GM23248 (cell line): ENCODE measurements at regions not wholly inside any gene's neighbourhood (a gene's known extent, or its start where the extent isn't known, plus 50 kb on each side); places are given as distances from the start of the nearest gene placed in this dataset.

Source experiments
- DNase-seq: peaks from one replicate; pipeline ENCODE4 v3.0.0-alpha.2; 2015
- H2AFZ ChIP-seq: fragments of 200-600 bp; sonication (generic); 2 replicates; pipeline ENCODE4 v1.6.1; 2016; ENCODE audit warnings: antibody characterized with exemption
- H3F3A ChIP-seq: fragments of 200-600 bp; sonication (generic); 2 replicates; pipeline ENCODE4 v1.6.1; 2016; ENCODE audit warnings: mild to moderate bottlenecking, antibody characterized with exemption, mixed run types; ENCODE audit not compliant: insufficient read depth
- H3K27ac ChIP-seq: fragments of 200-600 bp; sonication (generic); 2 replicates; pipeline ENCODE4 v1.5.1; 2016; ENCODE audit warnings: mild to moderate bottlenecking
- H3K27me3 ChIP-seq: fragments of 200-600 bp; sonication (generic); replicated peaks from 2 replicates; pipeline ENCODE4 v1.6.1; 2016; ENCODE audit warnings: mild to moderate bottlenecking; ENCODE audit not compliant: insufficient read depth
- H3K36me3 ChIP-seq: fragments of 200-600 bp; sonication (generic); 2 replicates; pipeline ENCODE4 v1.6.1; 2016; ENCODE audit warnings: low read depth, mild to moderate bottlenecking
- H3K4me1 ChIP-seq: fragments of 200-600 bp; sonication (generic); 2 replicates; pipeline ENCODE4 v1.6.1; 2016; ENCODE audit warnings: mild to moderate bottlenecking; ENCODE audit not compliant: insufficient read depth
- H3K4me2 ChIP-seq: fragments of 200-600 bp; sonication (generic); one replicate; pipeline ENCODE4 v1.6.1; 2016; ENCODE audit warnings: mild to moderate bottlenecking; ENCODE audit not compliant: unreplicated experiment
- H3K4me3 ChIP-seq: fragments of 200-600 bp; sonication (generic); 2 replicates; pipeline ENCODE4 v1.5.1; 2016; ENCODE audit warnings: mild to moderate bottlenecking
- H3K79me2 ChIP-seq: fragments of 200-600 bp; sonication (generic); 2 replicates; pipeline ENCODE4 v1.6.1; 2016; ENCODE audit warnings: mild to moderate bottlenecking; ENCODE audit not compliant: insufficient read depth
- H3K9ac ChIP-seq: fragments of 200-600 bp; sonication (generic); 2 replicates; pipeline ENCODE4 v1.6.1; 2016; ENCODE audit warnings: mild to moderate bottlenecking
- H3K9me2 ChIP-seq: fragments of 200-600 bp; sonication (generic); 2 replicates; pipeline ENCODE4 v1.6.1; 2016; ENCODE audit warnings: mixed run types, mild to moderate bottlenecking, moderate library complexity; ENCODE audit not compliant: insufficient read depth
- H3K9me3 ChIP-seq: fragments of 200-600 bp; sonication (generic); one replicate; pipeline ENCODE4 v1.6.1; 2017; ENCODE audit warnings: low read depth
- H4K20me1 ChIP-seq: fragments of 200-600 bp; sonication (generic); 2 replicates; pipeline ENCODE4 v1.6.0; 2016; ENCODE audit not compliant: insufficient read depth
- EZH2 ChIP-seq: fragments of 200-600 bp; sonication (generic); IDR thresholded peaks from 2 replicates; pipeline ENCODE4 v1.6.1; 2018; ENCODE audit warnings: antibody characterized with exemption, mild to moderate bottlenecking; ENCODE audit not compliant: insufficient read depth, poor library complexity, severe bottlenecking
- EZH2phosphoT487 ChIP-seq: fragments of 200-600 bp; sonication (generic); IDR thresholded peaks from 2 replicates; pipeline ENCODE4 v1.6.1; 2018; ENCODE audit warnings: antibody characterized with exemption, moderate library complexity, mild to moderate bottlenecking, low read depth; ENCODE audit not compliant: insufficient read depth
- WGBS, 2 experiments: methylation state at CpG; one replicate each; pipeline ENCODE4 v1.1.6; 2015 to 2017; ENCODE audit warnings: low lambda C conversion rate in 2 of 2, low coverage in 1 of 2; ENCODE audit errors: missing lambda C conversion rate in 2 of 2; 5-methylcytosine and 5-hydroxymethylcytosine counted together
- in situ Hi-C: fragments of 300-500 bp; cut with MboI; formaldehyde crosslinking; loops from 2 replicates; pipeline ENCODE4 v1.15.0; 2020

DNA sequence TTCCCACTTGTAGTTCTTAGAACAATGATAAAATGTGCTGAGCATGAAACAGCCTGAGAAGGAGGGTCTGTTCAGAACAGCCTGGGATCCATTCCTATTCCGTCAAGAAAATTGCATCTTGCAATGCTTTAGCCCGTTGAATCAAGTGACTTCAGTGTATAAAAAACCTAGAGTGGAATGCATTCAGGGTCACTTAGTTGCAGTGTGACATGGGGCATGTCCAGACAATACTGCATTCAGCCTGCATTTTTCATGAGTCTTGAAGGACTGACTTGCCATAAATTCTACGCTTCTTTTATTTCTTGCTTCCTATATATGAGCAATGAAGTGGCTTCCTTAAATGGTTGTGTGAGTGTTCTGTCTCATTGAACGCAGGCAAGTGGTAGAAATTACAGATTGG, 758.3 kb upstream of the COBL start:
- H3K4me3 ChIP-seq, result no peak overlapping the region
- 13 to 28% methylated on average over 4 of the region's 4 CpGs for WGBS, 2 experiments
- no peaks in the 10 kb centered on the region for H3K27me3 ChIP-seq
- no peak overlapping the region for H3K4me2 ChIP-seq
- no peaks in the 10 kb centered on the region for H3K9me2 ChIP-seq
- no peak for DNase-seq
- no peaks in the 10 kb centered on the region for H4K20me1 ChIP-seq
- H3K36me3 ChIP-seq, result no peaks in the 10 kb centered on the region
- TF ChIP-seq EZH2phosphoT487 (no peak), EZH2 (no peak)
- in situ Hi-C loops, result no loop called here
- no peaks in the 10 kb centered on the region for H3K79me2 ChIP-seq
- H3F3A ChIP-seq, result no peaks in the 10 kb centered on the region
- H3K27ac ChIP-seq, result no peak overlapping the region
- no peak overlapping the region for H3K9ac ChIP-seq
- no peaks in the 10 kb centered on the region for H3K4me1 ChIP-seq
- no peak overlapping the region for H2AFZ ChIP-seq
- no peaks in the 10 kb centered on the region for H3K9me3 ChIP-seq

DNA sequence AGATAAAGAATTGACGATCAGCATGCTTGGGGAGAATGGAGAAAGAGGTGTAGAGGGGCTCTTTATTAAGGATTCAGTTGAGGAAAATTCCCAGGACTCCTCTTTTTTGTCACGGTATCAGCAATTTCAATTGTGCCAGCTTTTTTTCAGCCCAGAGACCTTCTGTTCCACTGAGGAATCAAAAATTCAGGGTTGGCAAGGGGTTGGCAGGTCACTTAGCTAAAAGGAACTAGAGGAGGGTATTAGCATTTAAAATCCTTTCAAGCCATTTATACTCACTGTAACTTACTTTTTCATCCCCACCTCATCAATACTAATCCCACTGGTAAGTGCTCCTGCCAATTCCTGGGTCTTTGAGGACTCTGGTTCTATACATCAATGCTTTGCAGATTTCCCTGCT, 757.5 kb upstream of the COBL start:
- Histone ChIP-seq H3K27me3 (no peaks in the 10 kb centered on the region), H3K4me2 (no peak overlapping the region), H3K27ac (no peak overlapping the region), H3K4me3 (no peak overlapping the region), H2AFZ (no peak overlapping the region), H4K20me1 (no peaks in the 10 kb centered on the region), H3K9me2 (no peaks in the 10 kb centered on the region), H3F3A (no peaks in the 10 kb centered on the region), H3K9ac (no peak overlapping the region), H3K79me2 (no peaks in the 10 kb centered on the region), H3K4me1 (no peaks in the 10 kb centered on the region), H3K36me3 (no peaks in the 10 kb centered on the region), H3K9me3 (no peaks in the 10 kb centered on the region)
- WGBS, 2 experiments, result 8 to 25% methylated on average over 2 of the region's 2 CpGs
- in situ Hi-C loops, result no loop called here
- TF ChIP-seq EZH2 (no peak), EZH2phosphoT487 (no peak)
- DNase-seq, result no peak

GRCh38 chr7:52071744-52072143, 755.1 kb upstream of the COBL start:
- no peak overlapping the region for H3K4me3 ChIP-seq
- WGBS, 2 experiments, result 0% methylated on average over 1 of the region's 1 CpG
- no peaks in the 10 kb centered on the region for H3F3A ChIP-seq
- no peaks in the 10 kb centered on the region for H3K36me3 ChIP-seq
- no peaks in the 10 kb centered on the region for H3K4me1 ChIP-seq
- DNase-seq, result no peak
- no peaks in the 10 kb centered on the region for H3K9me3 ChIP-seq
- no peaks in the 10 kb centered on the region for H4K20me1 ChIP-seq
- H3K9ac ChIP-seq, result no peak overlapping the region
- no peaks in the 10 kb centered on the region for H3K27me3 ChIP-seq
- H3K4me2 ChIP-seq, result no peak overlapping the region
- TF ChIP-seq EZH2phosphoT487 (no peak), EZH2 (no peak)
- H3K79me2 ChIP-seq, result no peaks in the 10 kb centered on the region
- in situ Hi-C loops, result no loop called here
- H2AFZ ChIP-seq, result no peak overlapping the region
- H3K9me2 ChIP-seq, result no peaks in the 10 kb centered on the region
- no peak overlapping the region for H3K27ac ChIP-seq

DNA sequence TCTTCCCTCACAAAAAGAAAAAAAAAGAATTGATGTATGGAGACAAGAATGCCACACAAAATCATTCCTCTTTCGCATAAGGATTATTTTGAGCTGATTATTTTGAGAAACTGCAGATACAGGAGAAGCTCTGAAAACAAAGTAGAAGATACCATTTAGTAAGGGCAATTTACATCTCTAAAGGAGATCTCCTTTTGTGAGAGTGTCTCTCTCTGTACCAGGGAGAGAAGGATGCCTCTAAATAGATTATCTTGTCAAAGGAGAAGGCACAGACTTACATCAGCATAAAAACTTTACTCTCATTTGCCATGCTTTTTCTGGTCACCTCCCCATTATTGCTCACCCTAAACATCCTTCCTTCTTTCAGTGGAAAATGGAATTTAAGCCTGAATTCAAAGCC, 747.9 kb upstream of the COBL start:
- Histone ChIP-seq H3K27me3 (no peaks in the 10 kb centered on the region), H2AFZ (no peak overlapping the region), H3K9me2 (no peaks in the 10 kb centered on the region), H3K4me2 (no peak overlapping the region), H3K9ac (no peak overlapping the region), H3K4me3 (no peak overlapping the region), H3K4me1 (no peaks in the 10 kb centered on the region), H3K79me2 (no peaks in the 10 kb centered on the region), H3F3A (no peaks in the 10 kb centered on the region), H3K27ac (no peak overlapping the region), H3K36me3 (no peaks in the 10 kb centered on the region), H4K20me1 (no peaks in the 10 kb centered on the region), H3K9me3 (no peaks in the 10 kb centered on the region)
- DNase-seq, result no peak
- 15 to 26% methylated on average over 1 of the region's 1 CpG for WGBS, 2 experiments
- no peak for TF ChIP-seq EZH2phosphoT487
- TF ChIP-seq EZH2, result no peak
- in situ Hi-C loops, result no loop called here

- in situ Hi-C loops, result no loop called here
- no peak for TF ChIP-seq EZH2phosphoT487
Measured at GRCh38 chr7:52061666-52062065, 745.1 kb upstream of the COBL start.

More at GRCh38 chr7:52061666-52062065, 745.1 kb upstream of the COBL start:
- Histone ChIP-seq H3F3A (no peaks in the 10 kb centered on the region), H3K4me2 (no peak overlapping the region), H3K9ac (no peak overlapping the region), H3K27ac (no peak overlapping the region), H3K9me2 (no peaks in the 10 kb centered on the region), H4K20me1 (no peaks in the 10 kb centered on the region), H3K36me3 (no peaks in the 10 kb centered on the region), H3K27me3 (no peaks in the 10 kb centered on the region), H3K4me3 (no peak overlapping the region), H3K79me2 (no peaks in the 10 kb centered on the region), H3K9me3 (no peaks in the 10 kb centered on the region), H2AFZ (no peak overlapping the region), H3K4me1 (no peaks in the 10 kb centered on the region)
- 21 to 29% methylated on average over 2 of the region's 2 CpGs for WGBS, 2 experiments
- no peak for DNase-seq
